ENCODE measurements at regions not wholly inside any gene's neighbourhood (a gene's known extent, or its start where the extent isn't known, plus 50 kb on each side); places are given as distances from the start of the nearest gene placed in this dataset.

DNA sequence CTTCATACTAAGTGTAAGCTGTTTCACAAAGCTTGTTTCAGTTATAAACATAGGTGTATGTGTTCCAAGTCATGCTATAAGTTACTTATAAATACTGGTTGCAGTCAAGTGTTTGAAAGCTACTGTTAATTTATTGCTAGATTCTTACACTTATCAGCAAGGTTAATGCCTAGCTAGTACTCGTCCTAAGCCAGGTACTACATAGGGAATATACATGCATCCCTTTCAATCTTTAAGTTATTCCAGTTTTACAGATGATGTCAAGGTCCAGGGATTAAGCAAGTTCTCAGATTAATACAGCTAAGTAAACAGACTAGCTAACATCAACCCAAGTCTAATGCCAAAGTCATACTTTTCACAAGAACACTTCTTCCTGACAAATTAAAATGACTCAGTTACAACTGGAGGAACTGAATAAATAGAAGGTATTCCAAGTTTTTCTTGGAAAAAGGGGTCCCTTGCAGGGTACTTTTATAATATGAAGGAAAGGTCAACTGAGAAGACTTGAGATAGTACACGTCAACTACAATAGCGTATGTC lies 652.2 kb upstream of the USP24 start:
- TF ChIP-seq POLR2A (IDR thresholded peaks at IDR 0.05; ENCODE audit: low read length) (no peak), RNF2 (IDR thresholded peaks at IDR 0.05; ENCODE audit: borderline replicate concordance, low read depth) (no peak), JUN (IDR thresholded peaks at IDR 0.05) (no peak), MYC (IDR thresholded peaks at IDR 0.05; ENCODE audit: borderline replicate concordance, low read length) (no peak), RAD21 (conservative IDR thresholded peaks at IDR 0.05 in 1 of 2, IDR thresholded peaks at IDR 0.05 in 1 of 2) (no peak)
- TF ChIP-seq, protein P1, sequence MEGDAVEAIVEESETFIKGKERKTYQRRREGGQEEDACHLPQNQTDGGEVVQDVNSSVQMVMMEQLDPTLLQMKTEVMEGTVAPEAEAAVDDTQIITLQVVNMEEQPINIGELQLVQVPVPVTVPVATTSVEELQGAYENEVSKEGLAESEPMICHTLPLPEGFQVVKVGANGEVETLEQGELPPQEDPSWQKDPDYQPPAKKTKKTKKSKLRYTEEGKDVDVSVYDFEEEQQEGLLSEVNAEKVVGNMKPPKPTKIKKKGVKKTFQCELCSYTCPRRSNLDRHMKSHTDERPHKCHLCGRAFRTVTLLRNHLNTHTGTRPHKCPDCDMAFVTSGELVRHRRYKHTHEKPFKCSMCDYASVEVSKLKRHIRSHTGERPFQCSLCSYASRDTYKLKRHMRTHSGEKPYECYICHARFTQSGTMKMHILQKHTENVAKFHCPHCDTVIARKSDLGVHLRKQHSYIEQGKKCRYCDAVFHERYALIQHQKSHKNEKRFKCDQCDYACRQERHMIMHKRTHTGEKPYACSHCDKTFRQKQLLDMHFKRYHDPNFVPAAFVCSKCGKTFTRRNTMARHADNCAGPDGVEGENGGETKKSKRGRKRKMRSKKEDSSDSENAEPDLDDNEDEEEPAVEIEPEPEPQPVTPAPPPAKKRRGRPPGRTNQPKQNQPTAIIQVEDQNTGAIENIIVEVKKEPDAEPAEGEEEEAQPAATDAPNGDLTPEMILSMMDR (IDR thresholded peaks at IDR 0.05): no peak
- TF ChIP-seq, protein P2, sequence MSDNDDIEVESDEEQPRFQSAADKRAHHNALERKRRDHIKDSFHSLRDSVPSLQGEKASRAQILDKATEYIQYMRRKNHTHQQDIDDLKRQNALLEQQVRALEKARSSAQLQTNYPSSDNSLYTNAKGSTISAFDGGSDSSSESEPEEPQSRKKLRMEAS (IDR thresholded peaks at IDR 0.05): no peak
